ENCODE measurements at regions not wholly inside any gene's neighbourhood (a gene's known extent, or its start where the extent isn't known, plus 50 kb on each side); places are given as distances from the start of the nearest gene placed in this dataset.

DNA sequence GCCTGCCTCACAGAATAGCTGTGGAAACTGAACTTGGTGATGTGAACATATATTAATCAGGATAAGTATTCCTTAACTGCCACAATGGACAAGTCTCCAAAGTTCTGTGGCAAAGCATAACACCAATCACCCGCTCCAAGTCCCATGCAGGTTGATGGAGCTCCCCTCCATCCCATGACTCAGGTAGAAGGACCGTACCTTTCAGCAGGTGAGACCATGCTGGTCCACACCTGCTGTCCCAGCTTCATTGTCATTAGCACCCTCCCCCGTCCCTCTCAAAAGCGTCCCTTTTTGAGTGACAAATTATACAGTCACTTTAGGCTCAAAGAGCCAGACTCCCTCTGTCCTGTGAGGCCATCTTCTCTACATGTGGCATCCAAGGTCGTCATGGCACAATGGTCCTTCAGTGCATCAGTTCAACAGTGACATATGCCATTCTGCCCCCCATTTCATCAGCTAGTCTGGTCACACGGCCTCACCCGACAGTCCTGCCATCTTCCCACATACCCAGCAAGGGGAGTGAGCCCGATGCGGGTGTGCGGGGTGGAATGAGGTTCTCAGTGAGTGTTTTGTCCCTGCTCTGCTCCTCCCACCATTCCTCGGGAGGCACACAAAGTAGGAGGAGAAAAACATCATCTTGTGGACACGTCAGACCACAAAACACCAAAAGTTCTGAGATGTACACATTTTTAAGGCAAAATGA is 136.7 kb upstream of the MYCN start:
- DNase-seq (ENCODE audit: low read depth in 2 of 3, low spot score in 2 of 3): no peak

DNA sequence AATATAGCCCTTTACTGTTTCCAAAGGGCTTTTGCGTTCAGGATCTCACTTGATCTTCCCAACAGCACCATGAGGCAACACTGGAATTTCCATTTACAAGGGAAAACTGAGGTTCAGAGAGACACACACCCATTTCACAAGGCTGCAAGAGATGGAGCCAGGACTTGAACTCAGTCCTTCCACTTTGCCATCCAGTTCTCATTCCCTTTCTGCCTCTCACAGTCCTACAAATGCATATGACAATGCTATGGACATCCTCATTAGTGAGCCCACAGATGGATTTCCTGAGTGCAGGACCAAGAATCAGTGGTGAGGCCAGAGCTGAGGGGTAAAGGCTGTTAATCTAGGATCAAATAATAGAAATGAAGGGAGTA is 136.1 kb upstream of the MYCN start:
- no peak for DNase-seq (ENCODE audit: low read depth in 2 of 3, low spot score in 2 of 3)

DNA sequence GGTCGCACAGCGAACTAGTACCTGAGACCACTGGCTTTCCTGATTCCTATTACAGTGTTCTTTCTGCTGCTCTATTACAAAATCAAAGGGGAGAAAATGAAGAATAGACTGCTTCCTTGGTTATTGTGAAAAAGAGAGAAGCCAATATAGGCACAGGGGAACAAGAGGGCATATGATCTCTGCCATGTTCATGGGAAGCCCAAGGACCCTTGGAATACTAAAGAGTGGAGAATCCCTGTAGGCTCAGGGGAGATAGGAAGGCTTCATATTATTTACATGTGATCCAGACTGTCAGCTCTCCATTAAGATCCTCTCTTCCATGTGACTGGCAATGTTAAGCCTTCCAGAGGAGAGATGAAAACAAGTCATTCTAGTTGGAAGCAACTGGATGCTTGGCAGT is 135.7 kb upstream of the MYCN start:
- no peak for DNase-seq (ENCODE audit: low read depth in 2 of 3, low spot score in 2 of 3)

GRCh38 chr2:15805206-15805605 is 135.1 kb upstream of the MYCN start:
- no peak for DNase-seq (ENCODE audit: low read depth in 2 of 3, low spot score in 2 of 3)

- DNase-seq (ENCODE audit: low read depth in 2 of 3, low spot score in 2 of 3): no peak
Measured at GRCh38 chr2:15805772-15806171, 134.6 kb upstream of the MYCN start.

GRCh38 chr2:15806801-15807417 is 133.4 kb upstream of the MYCN start:
- DNase-seq (ENCODE audit: low read depth in 2 of 3, low spot score in 2 of 3): no peak

- no peak for DNase-seq (ENCODE audit: low read depth in 2 of 3, low spot score in 2 of 3)
Measured at GRCh38 chr2:15807418-15808203, 132.7 kb upstream of the MYCN start.

DNA sequence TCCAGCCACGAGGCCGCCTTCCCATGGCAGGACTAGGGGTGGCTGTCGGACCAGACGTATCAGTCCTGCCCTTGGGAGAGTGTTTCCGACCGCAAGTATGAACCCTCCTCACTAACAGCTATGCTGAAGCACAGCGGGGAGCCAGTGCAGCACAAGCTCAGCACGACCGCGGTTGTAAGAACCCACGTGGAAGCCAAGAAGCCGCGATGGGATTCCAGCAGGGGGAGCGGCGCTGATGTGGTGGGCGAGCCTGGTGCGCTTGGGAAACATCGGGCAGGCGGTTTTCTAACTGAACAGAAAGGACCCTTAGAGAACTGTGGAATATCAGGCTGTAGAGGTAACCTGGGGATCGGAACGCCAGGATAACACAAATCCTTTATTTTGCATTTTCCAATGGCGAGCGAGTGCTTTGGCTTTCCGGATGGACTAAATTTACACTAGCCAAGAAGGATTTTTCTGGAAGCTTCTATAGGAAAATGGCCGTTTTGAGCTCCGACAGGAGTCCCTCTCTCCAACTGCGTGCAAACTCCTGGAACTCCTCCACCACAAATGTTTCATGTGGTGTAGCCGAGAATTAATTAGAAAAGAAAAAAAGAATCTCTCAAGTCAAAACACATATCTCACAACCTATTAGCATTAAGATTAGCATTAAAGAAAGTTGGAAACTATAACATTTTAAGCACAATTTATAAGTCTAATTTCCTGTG is 132.0 kb upstream of the MYCN start:
- DNase-seq (ENCODE audit: low read depth in 2 of 3, low spot score in 2 of 3): no peak

- peak in 1 of 3 donors; percentile 37 for DNase-seq (ENCODE audit: low read depth in 2 of 3, low spot score in 2 of 3)
Measured at GRCh38 chr2:15808944-15809343, 131.4 kb upstream of the MYCN start.

DNA sequence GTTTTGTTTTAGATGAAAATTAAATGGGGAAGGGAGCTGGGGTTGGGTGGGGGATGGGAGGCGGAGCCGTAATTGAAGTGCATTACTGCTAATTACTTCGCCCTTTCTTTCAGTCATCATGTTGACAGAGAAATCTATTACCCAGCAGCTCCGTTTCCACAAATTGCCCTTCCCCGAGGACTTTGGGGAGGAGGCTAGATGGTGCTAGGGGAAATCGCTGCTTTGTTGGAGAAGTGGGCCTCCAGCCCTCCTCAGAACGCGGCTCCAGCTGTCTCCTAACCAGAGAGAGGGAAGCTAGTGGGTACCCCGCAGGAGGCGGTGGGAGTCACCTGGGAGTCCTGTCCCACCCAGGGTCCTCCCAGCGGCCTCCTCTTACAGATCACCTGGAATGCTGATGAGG is 130.9 kb upstream of the MYCN start:
- no peak for DNase-seq (ENCODE audit: low read depth in 2 of 3, low spot score in 2 of 3)

DNA sequence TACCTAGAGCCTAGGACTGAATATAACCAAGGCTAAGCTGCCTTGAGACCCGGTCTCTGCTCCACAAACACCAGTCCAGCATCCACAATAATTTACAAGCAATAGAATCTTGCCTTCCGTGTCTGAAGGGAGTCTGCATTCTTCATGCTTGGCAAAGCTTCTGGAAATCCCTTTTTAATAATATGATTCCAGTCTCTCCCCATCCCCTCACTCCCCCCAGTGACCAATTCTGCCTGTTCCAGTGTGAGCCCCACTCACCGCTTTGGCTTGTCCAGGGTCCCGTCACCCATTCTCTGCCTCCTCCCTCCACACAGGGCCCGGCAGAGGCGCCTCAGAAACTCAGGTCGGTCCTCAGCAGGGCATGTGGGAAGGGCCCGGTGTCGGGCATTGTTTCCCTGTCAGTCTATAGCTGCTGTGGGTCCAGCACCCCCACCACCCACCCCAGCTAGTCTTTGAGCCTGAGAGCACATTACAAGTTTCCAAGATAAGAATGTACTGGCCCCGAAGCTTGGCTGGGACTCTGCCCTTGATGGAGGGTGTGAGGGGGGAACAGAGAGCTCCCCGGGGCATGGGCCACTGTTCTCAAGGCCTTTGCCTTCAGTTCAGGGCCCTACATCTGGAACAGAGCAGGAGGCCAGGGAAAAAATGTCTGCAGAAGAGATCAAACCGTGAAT is 129.7 kb upstream of the MYCN start:
- DNase-seq (ENCODE audit: low read depth in 2 of 3, low spot score in 2 of 3): no peak

DNA sequence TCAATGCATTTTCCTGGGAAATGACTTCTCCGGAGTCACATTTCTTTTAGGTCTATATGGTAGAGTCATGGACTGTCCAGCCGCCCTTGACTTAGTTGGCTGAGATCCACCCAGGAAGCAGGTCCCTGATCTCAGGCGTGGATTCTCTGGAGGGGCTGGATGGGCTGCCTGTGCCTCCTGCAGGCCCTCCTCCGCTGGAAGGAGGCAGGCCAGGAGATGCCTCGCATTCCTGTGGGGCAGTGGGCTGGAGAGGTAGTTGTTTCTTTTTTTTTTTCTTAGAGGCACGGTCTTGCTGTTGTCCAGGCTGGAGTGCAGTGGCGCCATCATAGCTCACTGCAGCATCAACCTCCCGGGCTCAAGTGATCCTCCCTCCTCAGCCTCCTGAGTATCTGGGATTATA is 129.0 kb upstream of the MYCN start:
- no peak for DNase-seq (ENCODE audit: low read depth in 2 of 3, low spot score in 2 of 3)

- DNase-seq (ENCODE audit: low read depth in 2 of 3, low spot score in 2 of 3): no peak
Measured at GRCh38 chr2:15812187-15812780, 128.1 kb upstream of the MYCN start.

DNA sequence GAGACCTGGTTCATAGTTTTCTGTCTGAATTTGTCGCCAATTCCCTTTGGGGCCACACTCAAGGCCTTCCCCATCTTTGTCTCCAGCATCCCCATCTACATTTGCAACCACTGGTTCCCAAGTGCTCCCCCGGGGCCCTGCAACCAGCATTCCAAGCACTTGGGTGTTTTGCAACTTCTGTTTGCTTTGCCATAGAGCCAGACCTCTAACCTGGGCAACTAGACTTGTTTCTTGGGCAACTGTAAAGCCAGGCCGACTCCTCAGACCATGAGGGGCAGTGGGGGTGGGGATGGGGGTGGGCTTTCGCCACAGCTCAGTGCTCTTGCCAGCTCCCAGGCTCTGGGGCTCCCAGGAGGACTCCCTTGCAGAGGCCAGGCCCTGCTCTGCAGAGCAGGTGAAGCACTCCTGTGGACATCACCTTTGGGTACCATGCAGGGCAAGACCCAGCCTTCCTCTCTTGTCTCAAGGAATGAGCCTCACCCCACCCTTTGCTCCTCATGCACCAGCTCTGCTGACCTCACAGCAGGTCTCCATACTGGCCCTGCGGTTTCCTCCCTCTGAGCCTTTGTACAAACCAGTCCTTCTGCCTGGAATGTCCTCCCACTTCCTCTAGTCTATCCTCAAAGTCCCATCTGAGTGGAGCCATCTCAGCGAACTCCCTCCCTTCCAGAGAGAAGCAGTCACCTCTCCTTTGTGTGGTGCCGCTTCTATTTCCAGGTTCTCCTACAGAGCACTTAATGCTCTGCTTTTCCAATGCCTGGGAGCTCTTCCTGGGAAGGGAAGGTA is 126.7 kb upstream of the MYCN start:
- no peak for DNase-seq (ENCODE audit: low read depth in 2 of 3, low spot score in 2 of 3)

DNA sequence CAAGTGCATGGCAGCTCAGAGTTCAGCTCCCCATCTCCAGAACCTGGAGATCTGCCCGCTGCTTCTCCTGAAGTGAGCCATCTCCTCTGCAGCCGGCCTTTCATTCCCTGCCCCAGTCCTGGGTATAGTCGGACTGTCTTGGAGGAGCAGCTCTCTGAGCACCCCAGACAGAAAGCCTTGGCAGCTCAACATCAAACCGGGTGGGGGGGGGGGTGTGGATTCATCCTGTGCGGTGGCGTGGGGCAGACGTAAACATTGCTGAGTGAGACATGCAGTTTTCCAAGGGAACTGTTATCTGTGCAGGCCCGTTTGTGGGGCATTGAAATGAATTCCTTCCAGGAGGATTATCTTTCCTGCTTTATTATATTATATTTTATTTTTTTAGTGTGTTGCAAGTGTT is 125.9 kb upstream of the MYCN start:
- DNase-seq (ENCODE audit: low read depth in 2 of 3, low spot score in 2 of 3): no peak

- no peak for DNase-seq (ENCODE audit: low read depth in 2 of 3, low spot score in 2 of 3)
Measured at GRCh38 chr2:15814946-15815345, 125.4 kb upstream of the MYCN start.

GRCh38 chr2:15816226-15816625 is 124.1 kb upstream of the MYCN start:
- DNase-seq (ENCODE audit: low read depth in 2 of 3, low spot score in 2 of 3): no peak

DNA sequence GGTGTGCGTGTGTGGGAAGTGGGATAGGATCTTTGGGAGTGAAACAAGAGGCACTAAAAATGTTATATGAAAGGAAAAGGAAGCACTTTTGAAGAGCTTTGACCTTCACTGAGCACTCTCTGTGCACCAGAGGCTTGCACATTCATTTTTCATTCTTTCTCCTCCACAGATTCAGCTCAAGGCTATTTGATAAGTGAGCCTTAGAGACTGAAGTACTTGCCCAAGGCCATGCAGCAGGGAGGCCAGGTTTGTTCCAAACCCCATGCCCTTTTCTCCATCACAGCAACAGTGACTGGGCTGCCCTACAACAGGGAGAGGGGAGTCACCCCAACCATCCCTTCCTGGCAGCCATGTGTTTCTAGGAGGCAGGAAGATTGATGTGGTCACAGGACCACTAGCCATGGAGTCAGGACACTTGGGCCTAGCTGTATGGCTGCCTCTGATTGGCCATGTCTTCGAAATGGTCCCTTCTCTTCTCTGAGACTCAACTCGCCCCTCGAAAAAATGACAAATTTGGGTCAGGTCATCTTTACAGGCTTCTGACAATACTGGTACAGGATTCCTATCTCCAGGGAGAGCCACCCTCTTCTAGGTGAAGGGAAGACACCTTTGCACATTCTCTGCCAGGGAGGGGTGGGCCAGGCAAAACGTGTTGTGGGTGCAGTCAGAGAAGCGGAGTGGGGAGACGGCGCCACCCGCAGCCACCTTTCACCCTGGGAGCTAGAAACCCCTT is 123.5 kb upstream of the MYCN start:
- no peak for DNase-seq (ENCODE audit: low read depth in 2 of 3, low spot score in 2 of 3)

- no peak for DNase-seq (ENCODE audit: low read depth in 2 of 3, low spot score in 2 of 3)
Measured at GRCh38 chr2:15817748-15818147, 122.6 kb upstream of the MYCN start.

Measured in hematopoietic multipotent progenitor cell (in vitro differentiated cells).